Left colon (tissue), 2 donors: ENCODE measurements at regions not wholly inside any gene's neighbourhood (a gene's known extent, or its start where the extent isn't known, plus 50 kb on each side); places are given as distances from the start of the nearest gene placed in this dataset.
A peak's percentile ranks its signal among the peaks of the same experiment; 100 is the strongest.

Source experiments
- ATAC-seq: fragments of 200-7000 bp; cut with Tn5 transposase; one replicate; pipeline ENCODE4 v1.9.1; 2020; ENCODE audit warnings: mild to moderate bottlenecking, moderate library complexity
- DNase-seq, 2 donors: peaks; one replicate each; pipeline ENCODE4 v3.0.0-alpha.2; 2020
- intact Hi-C, 2 donors: fragments of 100-400 bp; cut with DNase I in 1 of 2; cut with micrococcal nuclease in 1 of 2; formaldehyde crosslinking; loops; one replicate each; pipeline versions ENCODE4 v1.11.2 to v1.14.0; 2022; cut with DNase I, micrococcal nuclease
- donor health status: DM: no; HTN: no; CAD: no.
- donor health status: DM: yes; HTN: yes; CAD: no.

DNA sequence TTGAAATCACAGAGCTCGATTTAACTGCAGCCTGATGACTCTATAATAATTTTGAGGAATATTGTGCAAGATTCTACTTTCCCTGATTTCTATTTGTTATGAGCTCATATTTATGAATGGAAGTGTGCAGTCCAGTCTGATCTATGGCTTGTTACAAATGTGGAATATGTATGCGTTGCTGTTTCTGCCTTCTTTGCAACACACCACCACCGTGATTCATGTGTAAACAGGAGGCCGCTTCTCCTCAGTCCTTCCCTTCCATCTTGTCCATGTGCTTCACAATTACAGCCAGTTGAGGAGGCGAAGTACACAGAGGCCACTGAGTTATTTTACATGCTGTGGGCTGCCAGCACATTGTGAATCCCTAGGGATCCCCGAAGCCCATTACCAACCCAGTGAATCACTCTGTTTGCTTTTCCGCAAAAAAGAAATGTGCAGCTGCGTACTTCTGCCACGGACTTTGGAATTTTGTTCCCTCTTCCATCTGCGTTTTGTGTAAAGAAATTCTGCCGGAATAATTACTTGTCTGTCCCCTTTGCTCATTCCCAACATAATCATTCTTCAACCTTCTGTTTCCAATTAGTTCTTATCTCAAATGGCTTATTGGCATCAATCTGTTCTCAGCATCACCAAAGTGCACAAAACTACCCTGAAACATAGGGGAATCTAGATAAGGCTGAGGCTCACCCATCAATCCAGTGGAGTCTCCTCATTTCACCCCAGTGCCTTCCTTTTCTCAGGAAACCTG lies 551.6 kb upstream of the CITED2 start:
- intact Hi-C loops, result no loop called here
- DNase-seq (peak in 1 of 2 donors; percentile 29), ATAC-seq (peak; percentile 63)

DNA sequence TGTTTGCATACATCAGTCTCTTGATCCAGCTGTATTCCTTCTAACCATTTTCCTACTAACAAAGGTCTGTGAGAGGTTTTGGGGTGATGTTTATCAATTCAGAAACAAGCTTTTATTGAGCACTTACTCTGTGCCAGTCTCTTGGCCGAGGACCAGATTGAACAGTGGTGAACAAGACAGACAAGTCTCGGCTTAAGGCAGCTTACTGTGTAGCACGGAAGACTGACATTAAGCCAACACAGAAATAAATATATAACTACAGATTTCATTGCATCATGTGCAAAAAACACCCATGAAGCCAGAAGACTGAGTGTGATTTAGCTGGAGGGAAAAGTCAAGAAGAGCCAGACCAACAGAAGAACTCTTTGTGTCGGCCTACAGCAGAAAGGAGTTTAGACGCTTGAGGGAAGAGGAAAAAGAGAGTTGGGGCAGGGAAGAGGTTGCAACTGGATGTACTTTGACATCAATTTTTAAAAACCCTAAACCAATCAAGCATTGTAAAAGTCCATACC lies 549.6 kb upstream of the CITED2 start:
- ATAC-seq, result no peak
- intact Hi-C loops, result no loop called here
- no peak for DNase-seq

DNA sequence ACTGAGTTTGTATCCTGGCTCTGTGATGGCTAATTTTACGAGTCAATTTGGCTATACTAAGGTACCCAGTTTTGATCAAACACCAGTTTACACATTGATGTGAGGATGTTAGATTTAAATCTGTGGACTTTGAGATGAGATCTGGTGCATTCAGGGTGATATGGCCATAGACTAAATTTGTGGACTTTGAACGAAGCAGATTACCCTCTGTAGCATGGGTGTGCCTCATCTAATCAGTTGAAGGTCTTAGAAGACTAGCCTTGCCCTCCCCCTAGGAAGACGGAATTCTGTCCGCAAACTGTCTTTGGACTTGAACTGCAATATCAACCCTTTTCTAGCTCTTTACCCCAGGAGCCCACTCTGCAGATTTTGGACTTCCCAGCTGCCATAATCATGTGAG lies 547.8 kb upstream of the CITED2 start:
- DNase-seq, result no peak
- intact Hi-C loops, result no loop called here
- peak; percentile 91 for ATAC-seq

DNA sequence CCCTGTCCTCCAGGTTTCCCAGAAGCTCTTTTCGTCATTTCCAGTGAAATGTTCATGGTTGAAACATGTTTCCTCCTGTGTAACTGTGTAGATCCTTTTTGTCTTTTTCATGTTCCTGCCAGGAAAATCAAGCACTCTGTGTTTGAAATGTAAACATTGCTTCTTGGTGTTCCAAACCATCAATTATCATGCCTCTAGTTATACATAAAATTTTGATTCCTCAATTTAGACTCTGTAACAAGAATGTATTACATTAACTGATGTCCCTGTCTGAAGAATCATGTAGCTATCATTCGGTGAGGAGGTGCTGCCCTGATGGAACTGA lies 546.3 kb upstream of the CITED2 start:
- intact Hi-C loops, result no loop called here
- ATAC-seq, result no peak
- DNase-seq, result no peak

DNA sequence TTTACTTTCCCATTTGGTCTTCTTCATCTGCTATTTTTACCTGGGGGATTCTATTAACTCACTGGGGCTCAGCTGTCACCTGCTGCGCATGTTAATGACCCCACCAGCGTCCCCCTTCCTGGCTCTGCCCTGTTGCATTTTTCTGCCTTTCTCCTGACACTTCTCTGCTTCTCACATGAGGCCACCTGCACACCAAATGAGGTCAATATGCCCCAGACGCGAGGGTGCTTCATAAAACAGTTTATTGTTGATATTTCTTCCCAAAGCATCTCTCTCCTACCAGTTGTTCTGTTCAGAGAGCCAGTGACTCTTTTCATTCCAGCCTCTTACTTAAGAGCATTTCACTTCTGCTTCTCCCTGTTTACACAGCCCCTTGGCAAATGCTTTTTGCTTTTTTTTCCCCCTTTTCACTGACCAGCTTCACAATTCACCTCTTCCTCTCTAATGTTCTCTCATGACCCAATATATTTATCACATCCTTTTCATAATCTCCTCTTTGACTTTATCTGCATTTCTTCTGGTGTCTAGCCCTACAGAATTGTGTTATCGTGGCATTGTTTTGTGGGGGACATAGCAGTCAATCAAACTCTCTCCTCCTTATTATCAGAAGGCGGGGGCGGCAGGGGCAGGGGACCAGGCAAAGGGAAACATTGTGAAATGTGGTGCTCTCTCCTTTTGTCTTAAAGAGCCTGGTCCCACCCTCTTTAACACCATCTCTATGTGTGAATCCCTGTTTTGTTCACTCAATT lies 545.8 kb upstream of the CITED2 start:
- ATAC-seq (no peak), DNase-seq (no peak)
- intact Hi-C loops, result no loop called here

DNA sequence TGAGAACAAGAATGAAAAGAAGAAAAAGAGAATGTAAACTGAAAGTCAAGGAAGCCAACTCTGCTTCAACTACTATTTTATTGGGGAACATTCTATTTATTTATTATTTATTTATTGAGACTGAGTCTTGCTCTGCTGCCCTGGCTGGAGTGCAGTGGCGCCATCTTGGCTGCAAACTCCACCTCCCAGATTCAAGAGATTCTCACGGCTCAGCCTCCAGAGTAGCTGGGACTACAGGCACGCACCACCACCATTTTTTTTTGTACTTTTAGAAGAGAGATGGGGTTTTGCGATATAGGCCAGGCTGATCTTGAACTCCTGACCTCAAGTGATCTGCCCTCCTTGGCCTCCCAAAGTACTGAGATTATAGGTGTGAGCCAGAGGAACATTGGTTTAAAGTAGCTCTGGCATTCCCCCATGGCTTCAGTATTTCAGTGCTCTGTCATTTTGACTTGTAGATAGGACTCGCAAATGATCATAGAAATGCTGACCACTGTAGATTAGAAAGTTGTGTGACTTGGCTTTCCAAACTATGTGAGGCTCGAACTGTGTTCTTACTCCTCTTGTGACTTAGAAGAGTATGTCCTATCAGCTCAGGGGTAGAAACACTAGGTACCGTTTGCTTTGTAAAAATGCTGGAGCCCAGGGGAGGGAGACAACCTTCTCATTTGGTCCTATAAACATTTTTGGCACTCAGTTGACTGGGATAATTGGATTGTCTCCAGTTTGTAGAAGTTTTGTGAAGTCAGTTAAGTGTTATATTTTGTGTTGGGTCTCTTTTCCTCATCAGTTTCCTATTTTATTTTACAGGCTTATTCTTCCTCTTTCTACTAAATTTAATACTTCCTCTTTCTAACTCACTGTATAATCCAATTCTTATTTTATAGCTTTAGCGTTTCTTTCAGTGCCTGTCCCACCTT lies 544.9 kb upstream of the CITED2 start:
- no peak for DNase-seq
- intact Hi-C loops, result no loop called here
- ATAC-seq, result no peak

DNA sequence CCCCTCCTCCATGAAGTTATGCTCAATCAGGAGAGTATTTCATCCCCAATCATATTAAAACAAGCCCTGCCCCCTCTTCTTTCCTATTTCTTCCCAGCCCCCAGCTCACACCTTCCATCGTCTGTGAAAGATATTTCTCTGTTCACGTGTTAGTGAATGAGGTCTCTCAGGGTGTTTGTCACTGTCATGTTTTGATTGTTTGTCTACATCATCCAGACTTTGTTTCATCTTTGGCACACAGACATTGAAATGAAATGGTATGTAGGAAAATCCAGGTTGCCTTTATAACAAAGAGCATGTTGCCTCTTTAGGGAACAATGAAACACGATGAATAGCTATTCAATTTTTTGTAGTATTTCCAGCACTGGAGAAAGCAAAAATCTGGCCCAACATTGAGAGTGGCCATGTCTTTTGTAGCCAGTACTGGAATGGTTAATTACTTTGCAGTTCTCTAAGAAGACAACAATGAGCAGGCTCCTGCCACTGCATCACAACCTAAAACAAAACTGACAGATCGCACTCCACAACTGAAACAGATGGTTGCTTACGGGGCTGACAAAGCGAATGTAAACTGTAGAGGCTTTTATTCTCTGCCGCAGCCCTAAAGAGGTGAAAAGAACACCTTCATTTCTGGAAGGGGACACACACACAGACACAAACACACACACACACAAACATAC lies 543.6 kb upstream of the CITED2 start:
- DNase-seq (no peak), ATAC-seq (no peak)
- intact Hi-C loops, result no loop called here

DNA sequence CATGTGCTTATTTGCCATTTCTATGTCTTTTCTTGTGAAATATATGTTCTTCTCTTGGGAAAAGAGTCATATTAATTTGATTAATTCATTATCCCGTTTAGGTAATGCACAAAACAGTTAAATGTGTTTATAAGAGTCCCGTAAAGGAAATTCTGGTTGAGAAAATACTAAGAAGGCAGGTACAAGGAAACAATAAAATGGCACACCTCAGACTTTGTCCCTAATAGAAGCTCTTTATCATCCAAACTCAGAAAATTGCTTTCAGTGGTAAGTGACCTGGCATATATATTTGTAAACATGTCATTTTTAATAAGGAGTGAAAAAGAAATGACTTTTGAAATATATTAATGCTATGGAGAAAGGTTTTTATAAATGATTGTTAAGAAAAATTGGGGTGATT lies 540.5 kb upstream of the CITED2 start:
- peak; percentile 76 for ATAC-seq
- DNase-seq, result no peak
- intact Hi-C loops, result no loop called here

DNA sequence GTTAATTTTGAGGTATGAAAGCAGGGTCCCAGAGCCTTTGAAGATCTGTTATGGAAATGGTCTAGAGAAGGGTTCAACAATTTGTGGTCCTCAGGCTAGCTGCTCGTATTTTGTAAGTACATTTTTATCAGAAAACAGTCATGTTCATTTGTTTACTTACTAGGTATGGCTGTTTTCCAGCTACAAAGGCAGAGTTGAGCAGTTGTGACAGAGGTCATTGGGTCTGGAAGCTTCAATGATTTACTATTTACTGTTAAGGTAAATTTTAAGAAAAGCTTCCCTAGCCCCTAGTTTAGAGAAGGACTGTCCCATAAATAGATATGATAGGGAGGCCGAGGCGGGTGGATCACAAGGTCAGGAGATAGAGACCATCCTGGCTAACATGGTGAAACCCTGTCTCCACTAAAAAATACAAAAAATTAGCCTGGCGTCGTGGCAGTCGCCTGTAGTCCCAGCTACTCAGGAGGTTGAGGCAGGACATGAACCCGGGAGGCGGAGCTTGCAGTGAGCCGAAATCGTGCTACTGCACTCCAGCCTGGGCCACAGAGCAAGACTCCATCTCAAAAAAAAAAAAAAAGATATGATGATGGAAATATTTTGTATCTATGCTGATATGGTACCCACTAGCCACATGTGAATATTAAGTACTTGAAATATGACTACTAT lies 538.4 kb upstream of the CITED2 start:
- DNase-seq, result no peak
- no peak for ATAC-seq
- intact Hi-C loops, result no loop called here

DNA sequence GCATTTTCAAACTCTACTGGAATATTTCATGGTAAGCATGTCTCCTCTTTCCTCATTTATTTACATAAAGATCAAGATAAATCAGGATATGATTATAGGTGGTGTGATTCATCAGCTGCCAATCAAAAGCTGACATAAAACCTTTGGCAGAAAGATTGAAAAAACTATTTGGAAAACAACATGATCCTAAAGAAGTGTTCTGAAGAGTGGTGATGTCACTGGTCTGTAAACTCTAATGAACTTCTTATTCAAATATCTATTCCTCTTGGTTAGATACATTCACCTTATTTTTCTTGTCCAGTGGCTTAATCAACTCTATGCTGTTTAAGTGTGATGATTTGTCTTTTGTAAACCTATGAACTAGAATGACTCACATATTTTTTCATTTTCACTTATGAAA lies 535.5 kb upstream of the CITED2 start:
- ATAC-seq, result no peak
- intact Hi-C loops, result no loop called here

DNA sequence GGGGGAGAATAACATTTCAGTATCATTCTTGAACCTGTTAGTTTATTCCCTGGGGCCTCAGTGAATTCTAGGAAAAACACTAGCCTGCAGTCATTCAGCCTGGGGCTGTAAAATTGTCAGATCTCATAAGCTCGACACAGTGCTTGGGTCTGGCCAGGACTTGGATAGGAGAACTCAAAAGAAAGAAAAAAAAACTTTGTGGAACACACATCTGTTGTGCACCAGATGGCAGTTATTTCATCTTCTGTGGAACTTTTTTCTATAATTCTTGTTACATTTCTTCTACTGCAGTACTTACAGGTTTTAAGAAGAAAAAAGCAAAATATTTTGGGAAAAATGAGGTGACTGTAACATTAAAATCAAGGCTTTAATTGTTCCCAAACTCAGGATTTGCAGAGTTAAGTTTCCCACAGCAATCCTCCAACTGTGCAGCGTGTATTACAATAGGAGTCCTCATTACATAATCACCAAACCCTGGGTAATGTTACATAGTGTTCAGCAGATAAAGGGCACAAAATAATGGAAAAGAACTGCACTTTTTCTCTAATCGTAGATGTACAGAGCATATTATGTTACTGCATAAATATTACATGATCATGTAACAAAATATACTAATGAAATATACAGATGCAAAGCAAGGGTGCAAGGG lies 531.1 kb upstream of the CITED2 start:
- intact Hi-C loops, result no loop called here
- ATAC-seq, result peak; percentile 24
- DNase-seq, result no peak

More for the DNA sequence above, 535.5 kb upstream of the CITED2 start:
- DNase-seq, result no peak

DNA sequence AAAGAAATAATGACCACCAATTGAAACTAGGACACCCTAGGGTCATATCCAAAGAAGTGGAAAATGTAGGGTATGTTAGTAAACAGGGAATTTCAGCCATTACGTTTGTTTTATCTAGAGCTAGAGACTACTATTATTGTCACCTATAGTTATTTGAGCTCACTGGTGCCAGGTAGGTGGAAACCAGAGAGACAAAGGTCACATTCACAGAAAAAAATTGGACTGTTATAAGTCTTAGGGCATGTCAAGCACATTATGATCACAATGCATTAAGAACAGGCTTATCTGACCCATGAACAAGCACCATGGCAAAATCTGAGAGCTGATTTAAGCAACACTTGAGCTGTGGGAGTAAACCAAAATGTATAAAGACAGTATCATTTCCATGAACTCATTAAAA lies 530.1 kb upstream of the CITED2 start:
- DNase-seq (no peak), ATAC-seq (peak; percentile 80)
- intact Hi-C loops, result no loop called here

DNA sequence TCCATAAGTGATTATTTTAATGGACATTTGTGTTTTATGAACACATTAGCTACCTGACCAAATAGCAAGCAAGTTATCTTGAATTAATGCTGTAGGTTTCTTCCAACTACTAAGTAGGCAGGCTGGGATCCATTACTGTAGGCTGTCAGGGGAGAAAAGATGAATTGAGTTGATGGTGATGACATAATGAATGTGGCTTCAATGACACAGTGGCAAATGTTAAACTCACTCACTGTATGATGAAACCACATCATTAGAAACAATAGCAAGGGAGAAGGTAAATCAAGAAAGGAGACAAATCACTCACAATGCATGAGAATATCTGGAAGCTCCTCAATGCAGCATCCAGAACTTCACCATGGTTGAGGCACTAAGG lies 529.7 kb upstream of the CITED2 start:
- intact Hi-C loops, result no loop called here
- DNase-seq, result no peak
- peak; percentile 8 for ATAC-seq

DNA sequence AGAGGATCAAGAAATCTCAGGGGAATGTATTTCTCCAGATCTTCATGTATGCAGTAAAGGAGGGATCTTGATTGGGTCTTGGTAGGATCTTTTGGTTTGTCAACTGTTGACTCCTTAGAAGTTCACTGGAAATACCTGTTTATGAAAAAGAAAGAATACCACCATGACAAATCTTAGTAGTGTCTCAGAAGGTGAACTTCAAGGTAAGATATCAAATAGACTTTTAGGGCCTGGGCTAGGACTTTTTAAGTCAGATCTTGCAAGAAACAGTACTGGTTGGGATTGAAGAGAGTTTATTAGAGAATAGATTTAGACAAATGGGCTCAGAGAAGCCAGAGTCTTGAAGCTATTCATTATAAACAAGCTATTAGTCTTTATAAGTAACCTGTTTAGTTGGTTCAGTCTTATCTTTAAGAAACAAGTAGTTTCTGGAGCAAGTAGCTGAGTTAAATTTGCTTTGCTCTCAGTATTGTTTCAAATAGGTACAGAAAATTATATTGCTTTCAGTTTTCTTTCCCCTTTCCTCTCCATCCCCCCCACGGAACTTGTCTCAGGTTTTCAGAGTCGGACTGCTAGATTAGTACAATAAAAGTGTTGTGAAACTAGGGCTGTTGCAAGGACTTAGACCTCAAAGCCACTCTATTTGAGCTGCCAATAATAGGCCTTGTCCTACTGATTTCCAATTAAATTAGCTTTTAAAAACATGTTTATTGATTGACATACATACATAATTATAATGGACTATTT lies 529.1 kb upstream of the CITED2 start:
- intact Hi-C loops, result no loop called here
- DNase-seq, result peak in 1 of 2 donors; percentile 67
- ATAC-seq, result peak; percentile 99

DNA sequence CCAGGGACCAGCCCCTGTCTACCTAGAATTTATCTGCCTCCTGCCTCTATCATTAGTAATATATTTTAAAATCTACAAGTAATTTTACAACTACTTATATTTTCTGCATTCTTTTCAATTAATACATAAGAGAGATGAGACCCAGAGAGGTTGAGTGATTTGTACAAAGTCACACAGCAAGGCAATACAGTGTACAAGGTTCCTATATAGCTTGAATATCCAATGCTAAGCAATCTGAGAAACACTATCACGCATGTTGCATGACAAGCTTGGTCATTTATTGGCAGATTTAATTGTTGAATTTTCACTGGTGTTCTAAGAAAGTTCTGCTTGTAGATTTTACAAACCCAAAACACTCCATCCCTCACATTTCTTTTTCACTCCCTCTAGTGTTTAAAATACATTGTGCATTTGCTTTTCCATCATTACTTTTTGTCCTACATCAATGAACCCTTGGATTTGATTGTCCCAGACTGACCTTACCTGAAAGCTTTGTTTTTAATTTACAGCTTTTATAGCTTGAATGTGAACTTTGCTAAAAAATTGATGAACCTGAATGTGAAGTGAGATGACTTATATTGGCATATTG lies 520.9 kb upstream of the CITED2 start:
- no peak for DNase-seq
- ATAC-seq, result no peak
- intact Hi-C loops, result no loop called here

DNA sequence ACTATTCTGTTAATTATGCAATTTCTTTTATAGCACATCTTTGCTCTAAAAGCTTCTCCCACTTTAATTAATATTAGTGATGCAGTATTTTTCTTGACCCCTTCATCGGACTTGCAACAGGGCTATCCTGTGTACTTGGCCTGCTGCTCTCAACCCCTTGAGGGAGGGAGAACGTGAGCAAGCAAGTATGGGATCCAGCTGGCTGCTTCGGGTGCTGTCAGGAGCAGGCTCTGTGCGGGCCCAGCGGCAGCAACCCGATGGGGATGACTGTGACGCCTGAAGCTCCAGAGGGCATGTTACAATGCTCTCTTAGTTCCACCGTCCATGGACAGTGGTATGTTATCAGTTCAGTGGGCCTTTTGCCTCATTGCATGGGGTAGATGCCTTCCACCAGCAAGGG lies 519.8 kb upstream of the CITED2 start:
- no peak for ATAC-seq
- DNase-seq, result no peak
- intact Hi-C loops, result no loop called here

DNA sequence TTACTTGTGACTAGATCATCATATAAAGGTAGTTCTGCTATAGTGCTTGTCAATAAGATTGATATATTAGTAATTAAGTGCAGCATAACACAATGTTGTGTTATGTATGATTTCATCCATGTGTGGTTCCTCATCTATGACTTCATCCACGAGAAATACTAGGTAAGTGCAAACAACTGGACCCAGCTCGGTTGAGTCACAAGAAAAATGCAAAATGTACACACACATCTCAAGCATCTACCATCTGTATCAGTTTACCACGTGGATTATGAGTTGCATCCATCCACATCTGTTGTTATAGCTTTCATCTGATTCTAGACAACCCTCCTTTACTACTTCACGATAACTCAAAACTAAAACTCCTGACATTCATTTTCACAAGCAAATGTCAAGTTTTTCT lies 517.0 kb upstream of the CITED2 start:
- ATAC-seq, result no peak
- intact Hi-C loops, result no loop called here
- no peak for DNase-seq
